Mucosa of descending colon (tissue), 3 donors: ENCODE measurements at regions not wholly inside any gene's neighbourhood (a gene's known extent, or its start where the extent isn't known, plus 50 kb on each side); places are given as distances from the start of the nearest gene placed in this dataset.

Source experiments
- ATAC-seq: fragments of 200-7000 bp; cut with Tn5 transposase; one replicate; pipeline ENCODE4 v1.9.1; 2020; ENCODE audit warnings: mild to moderate bottlenecking, moderate library complexity
- DNase-seq, 3 donors: peaks; one replicate each; pipeline ENCODE4 v3.0.0-alpha.2; 2020
- H3K36me3 ChIP-seq: fragments of 200-600 bp; one replicate; pipeline ENCODE4 v1.8.0; 2021; ENCODE audit warnings: low read depth, mild to moderate bottlenecking
- H3K4me1 ChIP-seq: fragments of 200-600 bp; one replicate; pipeline ENCODE4 v1.8.0; 2021; ENCODE audit warnings: low read depth, mild to moderate bottlenecking
- H3K4me3 ChIP-seq: fragments of 200-600 bp; one replicate; pipeline ENCODE4 v1.8.0; 2021; ENCODE audit warnings: mild to moderate bottlenecking
- H3K9me3 ChIP-seq: fragments of 200-600 bp; one replicate; pipeline ENCODE4 v1.8.0; 2021; ENCODE audit warnings: mild to moderate bottlenecking
- CTCF ChIP-seq: fragments of 200-600 bp; IDR thresholded peaks from one replicate; pipeline ENCODE4 v1.8.0; 2022; ENCODE audit warnings: antibody characterized with exemption, mild to moderate bottlenecking
- intact Hi-C, 2 donors: fragments of 100-400 bp; cut with DNase I in 1 of 2; cut with micrococcal nuclease in 1 of 2; formaldehyde crosslinking; loops; one replicate each; pipeline versions ENCODE4 v1.11.0 to v1.11.1; 2022; cut with DNase I, micrococcal nuclease
- donor health status: DM: no; HTN: no; CAD: no; lungs with moderate emphysema.
- donor health status: DM: no; HTN: no; CAD: no.
- donor health status: DM: no; HTN: yes; CAD: no.

GRCh38 chr15:70479785-70480184 lies 283.6 kb downstream of the UACA start:
- Histone ChIP-seq H3K9me3 (no peaks in the 10 kb centered on the region), H3K4me1 (no peaks in the 10 kb centered on the region), H3K4me3 (no peak overlapping the region), H3K36me3 (no peaks in the 10 kb centered on the region)
- no peak for DNase-seq
- ATAC-seq: no peak
- intact Hi-C loops: loop anchor here (10.0 kb wide), 3 partner anchors 905 to 1005 kb away; no protein-coding TSS in a partner anchor
- TF ChIP-seq CTCF: no peak

- Histone ChIP-seq H3K4me3 (no peak overlapping the region), H3K9me3 (no peaks in the 10 kb centered on the region), H3K36me3 (no peaks in the 10 kb centered on the region), H3K4me1 (no peaks in the 10 kb centered on the region)
- DNase-seq: no peak
- no peak for TF ChIP-seq CTCF
- intact Hi-C loops: no loop called here
- ATAC-seq: no peak
Observed at GRCh38 chr15:70479056-70479455, 284.3 kb downstream of the UACA start.

GRCh38 chr15:70478251-70478990 lies 284.9 kb downstream of the UACA start:
- H3K4me3 ChIP-seq: no peak overlapping the region
- no peaks in the 10 kb centered on the region for H3K4me1 ChIP-seq
- no peaks in the 10 kb centered on the region for H3K36me3 ChIP-seq
- intact Hi-C loops: no loop called here
- DNase-seq (peak; percentile 40 to 69 (median 50)), ATAC-seq (peak; percentile 61)
- no peak for TF ChIP-seq CTCF
- no peaks in the 10 kb centered on the region for H3K9me3 ChIP-seq

GRCh38 chr15:70477750-70478250 lies 285.6 kb downstream of the UACA start:
- no peak overlapping the region for H3K4me3 ChIP-seq
- ATAC-seq (no peak), DNase-seq (no peak)
- no peaks in the 10 kb centered on the region for H3K9me3 ChIP-seq
- no peaks in the 10 kb centered on the region for H3K36me3 ChIP-seq
- no peak for TF ChIP-seq CTCF
- H3K4me1 ChIP-seq: no peaks in the 10 kb centered on the region
- intact Hi-C loops: no loop called here

- Histone ChIP-seq H3K4me3 (no peak overlapping the region), H3K36me3 (no peaks in the 10 kb centered on the region), H3K9me3 (no peaks in the 10 kb centered on the region), H3K4me1 (no peaks in the 10 kb centered on the region)
- TF ChIP-seq CTCF: no peak
- intact Hi-C loops: no loop called here
- DNase-seq (no peak), ATAC-seq (no peak)
Observed at GRCh38 chr15:70476441-70476840, 286.9 kb downstream of the UACA start.
